ENCODE measurements at regions not wholly inside any gene's neighbourhood (a gene's known extent, or its start where the extent isn't known, plus 50 kb on each side); places are given as distances from the start of the nearest gene placed in this dataset.

- H3K4me1 ChIP-seq (ENCODE audit: control insufficient read depth, extremely low read depth, insufficient read depth, low read length): no peaks in the 10 kb centered on the region
- no peaks in the 10 kb centered on the region for H3K27me3 ChIP-seq (ENCODE audit: control insufficient read depth in 2 of 2, insufficient read depth in 2 of 2, low read length in 2 of 2)
- H3K4me2 ChIP-seq (ENCODE audit: insufficient read depth, low read length): no peak overlapping the region
- peaks cover 3% of the 10 kb centered on the region for H3K9me3 ChIP-seq (replicated peaks; ENCODE audit: control insufficient read depth, insufficient read depth, low read length)
- DNase-seq (ENCODE audit: low read depth, low spot score) (no peak), FAIRE-seq (no peak)
- H3K79me2 ChIP-seq (ENCODE audit: control insufficient read depth, insufficient read depth, low read length): no peaks in the 10 kb centered on the region
- CTCF ChIA-PET: no interaction called here
- no peak overlapping the region for H2AFZ ChIP-seq (ENCODE audit: low read depth, low read length)
- intact Hi-C loops (cut with micrococcal nuclease) (no loop called here), dilution Hi-C loops (cut with MboI; ENCODE audit: extremely low pct_ligation_motif_present, low sequenced_read_pairs) (no loop called here)
- no peaks in the 10 kb centered on the region for H4K20me1 ChIP-seq (replicated peaks; ENCODE audit: control insufficient read depth, extremely low read depth, insufficient read depth, low read length)
- H3K9ac ChIP-seq (replicated peaks; ENCODE audit: extremely low read depth, insufficient read depth, low read length): no peak overlapping the region
- no peak overlapping the region for H3K27ac ChIP-seq (ENCODE audit: insufficient read depth, low read depth, low read length)
- H3K9me1 ChIP-seq (replicated peaks; ENCODE audit: control insufficient read depth, extremely low read depth, insufficient read depth, low read length): no peaks in the 10 kb centered on the region
- TF ChIP-seq MYC (IDR thresholded peaks at IDR 0.05; ENCODE audit: low read depth, low read length): no peak
- no peak for TF ChIP-seq POLR2A (IDR thresholded peaks at IDR 0.05; ENCODE audit: low read depth, low read length)
- TF ChIP-seq POLR2AphosphoS5 (IDR thresholded peaks at IDR 0.05; ENCODE audit: insufficient read depth, low read depth, low read length): no peak
- TF ChIP-seq JUN (IDR thresholded peaks at IDR 0.05; ENCODE audit: borderline replicate concordance, insufficient read depth, insufficient read length, low read depth): no peak
- TF ChIP-seq EZH2 (IDR thresholded peaks at IDR 0.05; ENCODE audit: borderline replicate concordance, low read depth, low read length, severe bottlenecking): no peak
- TF ChIP-seq MAX (IDR thresholded peaks at IDR 0.05; ENCODE audit: insufficient read depth, insufficient read length): no peak
- no peak for TF ChIP-seq GATA2 (IDR thresholded peaks at IDR 0.05; ENCODE audit: insufficient read depth, insufficient read length, low read depth, low read length)
- POLR2A ChIA-PET: no interaction called here
- no peaks in the 10 kb centered on the region for H3K36me3 ChIP-seq (ENCODE audit: control insufficient read depth in 2 of 2, extremely low read depth in 1 of 2, insufficient read depth in 2 of 2, low read length in 2 of 2)
- no TSS peak for BruUV-seq (replicated peaks)
- H3K4me3 ChIP-seq (replicated peaks in 1 of 3; ENCODE audit: insufficient read depth in 1 of 3, low read depth in 1 of 3, low read length in 3 of 3): no peak overlapping the region
Observed at GRCh38 chr6:94902974-94903628, 674.2 kb upstream of the MANEA start.

GRCh38 chr6:94899191-94899590 is 678.1 kb upstream of the MANEA start:
- Histone ChIP-seq H3K36me3 (ENCODE audit: control insufficient read depth in 2 of 2, extremely low read depth in 1 of 2, insufficient read depth in 2 of 2, low read length in 2 of 2) (no peaks in the 10 kb centered on the region), H3K9me3 (replicated peaks; ENCODE audit: control insufficient read depth, insufficient read depth, low read length) (peaks cover 3% of the 10 kb centered on the region), H3K4me1 (ENCODE audit: control insufficient read depth, extremely low read depth, insufficient read depth, low read length) (no peaks in the 10 kb centered on the region), H4K20me1 (replicated peaks; ENCODE audit: control insufficient read depth, extremely low read depth, insufficient read depth, low read length) (no peaks in the 10 kb centered on the region), H3K79me2 (ENCODE audit: control insufficient read depth, insufficient read depth, low read length) (no peaks in the 10 kb centered on the region), H3K9ac (replicated peaks; ENCODE audit: extremely low read depth, insufficient read depth, low read length) (no peak overlapping the region), H2AFZ (ENCODE audit: low read depth, low read length) (no peak overlapping the region), H3K9me1 (replicated peaks; ENCODE audit: control insufficient read depth, extremely low read depth, insufficient read depth, low read length) (no peaks in the 10 kb centered on the region), H3K27me3 (ENCODE audit: control insufficient read depth in 2 of 2, insufficient read depth in 2 of 2, low read length in 2 of 2) (no peaks in the 10 kb centered on the region), H3K4me2 (ENCODE audit: insufficient read depth, low read length) (no peak overlapping the region), H3K27ac (ENCODE audit: insufficient read depth, low read depth, low read length) (no peak overlapping the region), H3K4me3 (replicated peaks in 1 of 3; ENCODE audit: insufficient read depth in 1 of 3, low read depth in 1 of 3, low read length in 3 of 3) (no peak overlapping the region)
- POLR2A ChIA-PET: no interaction called here
- TF ChIP-seq CTCF (IDR thresholded peaks at IDR 0.05; ENCODE audit: extremely low read depth in 1 of 2, insufficient read depth in 1 of 2, low read depth in 1 of 2, low read length in 2 of 2) (no peak), FOS (IDR thresholded peaks at IDR 0.05; ENCODE audit: borderline replicate concordance, insufficient read depth, low read length) (no peak), MAX (IDR thresholded peaks at IDR 0.05; ENCODE audit: insufficient read depth, insufficient read length) (no peak), JUN (IDR thresholded peaks at IDR 0.05; ENCODE audit: borderline replicate concordance, insufficient read depth, insufficient read length, low read depth) (no peak), GATA2 (IDR thresholded peaks at IDR 0.05; ENCODE audit: insufficient read depth, insufficient read length, low read depth, low read length) (no peak), POLR2A (IDR thresholded peaks at IDR 0.05; ENCODE audit: low read depth, low read length) (no peak), POLR2AphosphoS5 (IDR thresholded peaks at IDR 0.05; ENCODE audit: insufficient read depth, low read depth, low read length) (no peak), MYC (IDR thresholded peaks at IDR 0.05; ENCODE audit: low read depth, low read length) (no peak), EZH2 (IDR thresholded peaks at IDR 0.05; ENCODE audit: borderline replicate concordance, low read depth, low read length, severe bottlenecking) (no peak)
- FAIRE-seq (no peak), DNase-seq (ENCODE audit: low read depth, low spot score) (no peak)
- CTCF ChIA-PET: no interaction called here
- dilution Hi-C loops (cut with MboI; ENCODE audit: extremely low pct_ligation_motif_present, low sequenced_read_pairs) (no loop called here), intact Hi-C loops (cut with micrococcal nuclease) (no loop called here)
- BruUV-seq (replicated peaks): no TSS peak
